ENCODE measurements at regions not wholly inside any gene's neighbourhood (a gene's known extent, or its start where the extent isn't known, plus 50 kb on each side); places are given as distances from the start of the nearest gene placed in this dataset.

- no peak overlapping the region for H3K4me3 Mint-ChIP-seq
- peaks cover 4% of the 10 kb centered on the region for H3K9me3 Mint-ChIP-seq
Measured at GRCh38 chr1:221141096-221141495, 261.9 kb downstream of the HLX start.

GRCh38 chr1:221141606-221142285 lies 262.5 kb downstream of the HLX start:
- Mint-ChIP-seq H3K36me3 (ENCODE audit: low read depth) (no peaks in the 10 kb centered on the region), H3K27me3 (ENCODE audit: low read depth) (no peaks in the 10 kb centered on the region), H3K9me3 (peaks cover 4% of the 10 kb centered on the region), H3K27ac (no peak overlapping the region), H3K4me1 (ENCODE audit: low read depth) (peaks cover 2% of the 10 kb centered on the region), H3K4me3 (no peak overlapping the region)
- DNase-seq (ENCODE audit: low spot score): no peak

More at GRCh38 chr1:221141096-221141495, 261.9 kb downstream of the HLX start:
- H3K27ac Mint-ChIP-seq: no peak overlapping the region
- H3K27me3 Mint-ChIP-seq (ENCODE audit: low read depth): no peaks in the 10 kb centered on the region
- H3K4me1 Mint-ChIP-seq (ENCODE audit: low read depth): peaks cover 2% of the 10 kb centered on the region
- no peaks in the 10 kb centered on the region for H3K36me3 Mint-ChIP-seq (ENCODE audit: low read depth)
- DNase-seq (ENCODE audit: low spot score): no peak

- H3K4me1 Mint-ChIP-seq (ENCODE audit: low read depth): peaks cover 2% of the 10 kb centered on the region
- H3K36me3 Mint-ChIP-seq (ENCODE audit: low read depth): no peaks in the 10 kb centered on the region
- H3K4me3 Mint-ChIP-seq: no peak overlapping the region
- H3K9me3 Mint-ChIP-seq: peaks cover 4% of the 10 kb centered on the region
- no peak for DNase-seq (ENCODE audit: low spot score)
- H3K27ac Mint-ChIP-seq: no peak overlapping the region
- no peaks in the 10 kb centered on the region for H3K27me3 Mint-ChIP-seq (ENCODE audit: low read depth)
Measured at GRCh38 chr1:221148660-221149059, 269.4 kb downstream of the HLX start.

GRCh38 chr1:221149111-221149510 lies 269.9 kb downstream of the HLX start:
- peaks cover 2% of the 10 kb centered on the region for H3K4me1 Mint-ChIP-seq (ENCODE audit: low read depth)
- H3K36me3 Mint-ChIP-seq (ENCODE audit: low read depth): no peaks in the 10 kb centered on the region
- no peak for DNase-seq (ENCODE audit: low spot score)
- H3K9me3 Mint-ChIP-seq: peaks cover 4% of the 10 kb centered on the region
- no peak overlapping the region for H3K4me3 Mint-ChIP-seq
- H3K27me3 Mint-ChIP-seq (ENCODE audit: low read depth): no peaks in the 10 kb centered on the region
- no peak overlapping the region for H3K27ac Mint-ChIP-seq

- H3K27ac Mint-ChIP-seq: no peak overlapping the region
- H3K9me3 Mint-ChIP-seq: peaks cover 4% of the 10 kb centered on the region
- no peak overlapping the region for H3K4me3 Mint-ChIP-seq
- H3K4me1 Mint-ChIP-seq (ENCODE audit: low read depth): peaks cover 2% of the 10 kb centered on the region
- no peaks in the 10 kb centered on the region for H3K36me3 Mint-ChIP-seq (ENCODE audit: low read depth)
- DNase-seq (ENCODE audit: low spot score): no peak
- H3K27me3 Mint-ChIP-seq (ENCODE audit: low read depth): no peaks in the 10 kb centered on the region
Measured at GRCh38 chr1:221149555-221150075, 270.4 kb downstream of the HLX start.

GRCh38 chr1:221150996-221151395 lies 271.8 kb downstream of the HLX start:
- H3K27me3 Mint-ChIP-seq (ENCODE audit: low read depth): no peaks in the 10 kb centered on the region
- no peak overlapping the region for H3K27ac Mint-ChIP-seq
- H3K4me1 Mint-ChIP-seq (ENCODE audit: low read depth): no peaks in the 10 kb centered on the region
- H3K36me3 Mint-ChIP-seq (ENCODE audit: low read depth): no peaks in the 10 kb centered on the region
- no peak overlapping the region for H3K4me3 Mint-ChIP-seq
- H3K9me3 Mint-ChIP-seq: peaks cover 4% of the 10 kb centered on the region
- DNase-seq (ENCODE audit: low spot score): no peak

GRCh38 chr1:221154932-221155331 lies 275.7 kb downstream of the HLX start:
- Mint-ChIP-seq H3K4me3 (no peak overlapping the region), H3K9me3 (peaks cover 4% of the 10 kb centered on the region), H3K36me3 (ENCODE audit: low read depth) (no peaks in the 10 kb centered on the region), H3K27me3 (ENCODE audit: low read depth) (no peaks in the 10 kb centered on the region), H3K4me1 (ENCODE audit: low read depth) (no peaks in the 10 kb centered on the region), H3K27ac (no peak overlapping the region)
- DNase-seq (ENCODE audit: low spot score): no peak

- H3K9me3 Mint-ChIP-seq: no peaks in the 10 kb centered on the region
- DNase-seq (ENCODE audit: low spot score): no peak
- no peaks in the 10 kb centered on the region for H3K27me3 Mint-ChIP-seq (ENCODE audit: low read depth)
- H3K36me3 Mint-ChIP-seq (ENCODE audit: low read depth): no peaks in the 10 kb centered on the region
- H3K27ac Mint-ChIP-seq: no peak overlapping the region
- H3K4me1 Mint-ChIP-seq (ENCODE audit: low read depth): no peaks in the 10 kb centered on the region
- H3K4me3 Mint-ChIP-seq: no peak overlapping the region
Measured at GRCh38 chr1:221157026-221157761, 278.0 kb downstream of the HLX start.

GRCh38 chr1:221159608-221160007 lies 280.4 kb downstream of the HLX start:
- no peaks in the 10 kb centered on the region for H3K9me3 Mint-ChIP-seq
- no peak for DNase-seq (ENCODE audit: low spot score)
- H3K36me3 Mint-ChIP-seq (ENCODE audit: low read depth): no peaks in the 10 kb centered on the region
- H3K4me1 Mint-ChIP-seq (ENCODE audit: low read depth): no peaks in the 10 kb centered on the region
- H3K4me3 Mint-ChIP-seq: no peak overlapping the region
- peaks cover 4% of the 10 kb centered on the region for H3K27me3 Mint-ChIP-seq (ENCODE audit: low read depth)
- no peak overlapping the region for H3K27ac Mint-ChIP-seq

GRCh38 chr1:221161571-221162041 lies 282.4 kb downstream of the HLX start:
- DNase-seq (ENCODE audit: low spot score): no peak
- Mint-ChIP-seq H3K27me3 (ENCODE audit: low read depth) (peaks cover 4% of the 10 kb centered on the region), H3K4me3 (no peak overlapping the region), H3K36me3 (ENCODE audit: low read depth) (no peaks in the 10 kb centered on the region), H3K9me3 (no peaks in the 10 kb centered on the region), H3K27ac (no peak overlapping the region), H3K4me1 (ENCODE audit: low read depth) (peaks cover under 1% of the 10 kb centered on the region)

- no peak for DNase-seq (ENCODE audit: low spot score)
- H3K36me3 Mint-ChIP-seq (ENCODE audit: low read depth): no peaks in the 10 kb centered on the region
- peaks cover 3% of the 10 kb centered on the region for H3K4me1 Mint-ChIP-seq (ENCODE audit: low read depth)
- no peak overlapping the region for H3K27ac Mint-ChIP-seq
- no peaks in the 10 kb centered on the region for H3K9me3 Mint-ChIP-seq
- H3K4me3 Mint-ChIP-seq: no peak overlapping the region
- peaks cover 4% of the 10 kb centered on the region for H3K27me3 Mint-ChIP-seq (ENCODE audit: low read depth)
Measured at GRCh38 chr1:221162352-221162751, 283.1 kb downstream of the HLX start.

- H3K27ac Mint-ChIP-seq: no peak overlapping the region
Measured at GRCh38 chr1:221162939-221163338, 283.7 kb downstream of the HLX start.

GRCh38 chr1:221164029-221164428 lies 284.8 kb downstream of the HLX start:
- no peak overlapping the region for H3K27ac Mint-ChIP-seq
- peaks cover 5% of the 10 kb centered on the region for H3K4me1 Mint-ChIP-seq (ENCODE audit: low read depth)
- H3K4me3 Mint-ChIP-seq: no peak overlapping the region
- H3K36me3 Mint-ChIP-seq (ENCODE audit: low read depth): no peaks in the 10 kb centered on the region
- peaks cover 4% of the 10 kb centered on the region for H3K27me3 Mint-ChIP-seq (ENCODE audit: low read depth)
- DNase-seq (ENCODE audit: low spot score): no peak
- H3K9me3 Mint-ChIP-seq: no peaks in the 10 kb centered on the region

More at GRCh38 chr1:221162939-221163338, 283.7 kb downstream of the HLX start:
- Mint-ChIP-seq H3K27me3 (ENCODE audit: low read depth) (peaks cover 4% of the 10 kb centered on the region), H3K4me3 (no peak overlapping the region), H3K36me3 (ENCODE audit: low read depth) (no peaks in the 10 kb centered on the region), H3K4me1 (ENCODE audit: low read depth) (peaks cover 5% of the 10 kb centered on the region), H3K9me3 (no peaks in the 10 kb centered on the region)
- no peak for DNase-seq (ENCODE audit: low spot score)
